Activated T-cell treated with anti-CD3 and anti-CD28 coated beads, Interleukin-2, amount 50 U/mL, for 4 hours (primary cell): ENCODE measurements at regions not wholly inside any gene's neighbourhood (a gene's known extent, or its start where the extent isn't known, plus 50 kb on each side); places are given as distances from the start of the nearest gene placed in this dataset.

ENCODE experiments used
- ATAC-seq, 2 donors: fragments of 200-7000 bp; cut with Tn5 transposase; one replicate each; pipeline ENCODE4 v1.10.0; 2021
- DNase-seq: peaks from one replicate; pipeline ENCODE4 v3.0.0-alpha.2; 2020
- H3K27me3 Mint-ChIP-seq: one replicate; pipeline ENCODE4 v1.8.0; 2021; ENCODE audit warnings: low read depth, mixed read lengths
- H3K36me3 Mint-ChIP-seq: one replicate; pipeline ENCODE4 v1.8.0; 2022; ENCODE audit warnings: mixed read lengths; ENCODE audit not compliant: insufficient read depth
- H3K4me1 Mint-ChIP-seq: one replicate; pipeline ENCODE4 v1.8.0; 2021; ENCODE audit warnings: low read depth, mixed read lengths
- H3K4me3 Mint-ChIP-seq: one replicate; pipeline ENCODE4 v1.8.0; 2021; ENCODE audit warnings: mild to moderate bottlenecking, moderate library complexity, mixed read lengths
- H3K9me3 Mint-ChIP-seq: one replicate; pipeline ENCODE4 v1.8.0; 2021; ENCODE audit warnings: mixed read lengths

DNA sequence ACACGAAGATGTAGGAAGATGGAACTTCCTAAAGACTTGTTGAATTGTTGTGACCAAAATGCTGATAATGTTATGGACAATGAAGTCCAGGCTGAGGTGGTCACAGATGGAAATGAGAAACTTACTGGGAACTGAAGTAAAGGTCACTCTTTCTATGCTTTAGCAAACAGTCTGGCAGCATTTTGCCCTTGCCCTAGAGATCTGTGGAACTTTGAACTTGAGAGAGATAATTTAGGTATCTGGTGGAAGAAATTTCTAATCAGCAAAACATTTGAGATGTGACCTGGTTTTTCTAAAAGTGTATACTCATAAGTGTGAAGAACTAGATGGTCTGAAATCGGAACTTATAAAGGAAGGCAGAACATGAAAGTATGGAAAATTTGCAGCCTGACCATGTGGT, 1785.9 kb downstream of the PCDH7 start:
- no peaks in the 10 kb centered on the region for H3K27me3 Mint-ChIP-seq
- H3K36me3 Mint-ChIP-seq, result no peaks in the 10 kb centered on the region
- H3K9me3 Mint-ChIP-seq, result peaks cover 18% of the 10 kb centered on the region
- no peaks in the 10 kb centered on the region for H3K4me1 Mint-ChIP-seq
- ATAC-seq (no peak), DNase-seq (no peak)
- H3K4me3 Mint-ChIP-seq, result no peak overlapping the region

DNA sequence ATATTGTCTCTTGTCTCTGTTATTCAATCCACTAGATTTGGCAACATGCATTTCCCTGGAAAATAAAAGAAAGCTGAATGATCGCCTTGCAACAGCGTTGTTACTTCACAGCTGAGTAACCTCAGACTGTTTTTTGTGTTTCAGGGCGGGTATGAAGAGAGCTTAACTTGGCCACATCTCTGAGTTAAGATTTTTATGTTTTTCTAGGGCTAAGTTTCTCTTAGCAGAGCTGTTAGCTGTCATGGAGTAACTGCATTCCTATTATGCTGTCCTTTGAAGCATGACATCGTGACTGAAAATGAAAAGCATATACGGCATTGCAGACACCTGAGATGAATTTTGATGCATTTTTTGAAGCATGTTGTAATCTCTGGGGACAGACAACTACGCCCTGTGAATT, 1798.9 kb downstream of the PCDH7 start:
- no peak for DNase-seq
- no peaks in the 10 kb centered on the region for H3K27me3 Mint-ChIP-seq
- no peak for ATAC-seq
- H3K4me1 Mint-ChIP-seq, result no peaks in the 10 kb centered on the region
- no peak overlapping the region for H3K4me3 Mint-ChIP-seq
- no peaks in the 10 kb centered on the region for H3K36me3 Mint-ChIP-seq
- peaks cover 12% of the 10 kb centered on the region for H3K9me3 Mint-ChIP-seq

DNA sequence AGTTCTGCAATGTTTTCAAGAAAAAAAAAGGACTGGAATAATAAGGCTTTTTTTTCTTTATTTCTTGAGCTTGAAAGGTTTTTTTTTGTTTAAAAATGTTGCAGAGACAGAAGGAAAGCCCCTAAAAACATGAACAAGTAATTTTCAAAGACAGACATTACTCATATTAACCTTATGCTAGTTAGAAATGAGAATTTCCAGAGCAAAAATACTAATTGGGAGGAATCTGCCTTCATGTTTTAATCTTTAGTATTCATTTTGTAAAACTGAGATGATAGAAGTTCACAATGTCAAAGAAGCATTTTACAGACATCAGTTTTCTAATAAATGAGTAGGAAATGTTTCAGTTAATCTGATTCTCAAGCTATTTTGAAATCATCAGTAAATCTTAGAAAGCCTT, 1805.3 kb downstream of the PCDH7 start:
- ATAC-seq (no peak), DNase-seq (no peak)
- H3K9me3 Mint-ChIP-seq, result peaks cover 18% of the 10 kb centered on the region
- H3K27me3 Mint-ChIP-seq, result no peaks in the 10 kb centered on the region
- no peaks in the 10 kb centered on the region for H3K4me1 Mint-ChIP-seq
- no peak overlapping the region for H3K4me3 Mint-ChIP-seq
- H3K36me3 Mint-ChIP-seq, result no peaks in the 10 kb centered on the region

DNA sequence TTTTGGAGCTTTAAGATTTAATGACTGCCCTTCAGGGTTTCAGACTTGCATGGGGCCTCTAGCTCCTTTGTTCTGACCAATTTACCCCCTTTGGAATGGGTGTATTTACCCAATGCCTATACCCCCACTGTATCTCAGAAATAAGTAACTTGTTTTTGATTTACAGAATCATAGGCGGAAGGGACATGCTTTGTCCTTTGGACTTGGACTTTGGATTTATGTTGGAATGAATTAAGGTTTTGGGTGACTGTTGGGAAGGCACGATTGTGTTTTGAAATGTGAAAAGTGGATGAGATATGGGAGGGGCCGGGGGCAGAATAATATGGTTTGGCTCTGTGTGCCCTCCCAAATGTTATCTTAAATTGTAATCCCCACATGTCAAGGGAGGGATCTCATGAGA, 1824.7 kb downstream of the PCDH7 start:
- Mint-ChIP-seq H3K27me3 (no peaks in the 10 kb centered on the region), H3K4me1 (no peaks in the 10 kb centered on the region), H3K36me3 (no peaks in the 10 kb centered on the region), H3K4me3 (no peak overlapping the region), H3K9me3 (peaks cover 3% of the 10 kb centered on the region)
- DNase-seq, result no peak
- no peak for ATAC-seq

DNA sequence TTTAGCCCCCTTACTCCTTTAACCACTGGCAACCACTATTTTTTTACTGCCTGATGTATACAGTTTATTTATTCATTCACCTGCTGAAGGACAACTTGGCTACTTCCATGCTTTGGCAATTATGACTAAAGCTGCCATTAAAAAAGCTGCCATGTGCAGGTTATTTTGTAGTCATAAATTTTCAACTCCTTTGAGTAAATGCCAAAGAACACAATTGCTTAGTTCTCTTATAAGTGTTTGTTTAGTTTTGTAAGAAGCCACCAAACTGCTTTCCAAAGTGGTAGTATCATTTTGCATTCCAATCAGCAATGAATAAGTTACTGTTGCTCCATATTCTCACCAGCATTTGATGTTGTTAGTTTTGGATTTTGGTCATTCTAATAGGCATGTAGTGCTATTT, 1831.8 kb downstream of the PCDH7 start:
- Mint-ChIP-seq H3K4me3 (no peak overlapping the region), H3K9me3 (no peaks in the 10 kb centered on the region), H3K36me3 (no peaks in the 10 kb centered on the region), H3K27me3 (no peaks in the 10 kb centered on the region), H3K4me1 (no peaks in the 10 kb centered on the region)
- no peak for DNase-seq
- no peak for ATAC-seq

DNA sequence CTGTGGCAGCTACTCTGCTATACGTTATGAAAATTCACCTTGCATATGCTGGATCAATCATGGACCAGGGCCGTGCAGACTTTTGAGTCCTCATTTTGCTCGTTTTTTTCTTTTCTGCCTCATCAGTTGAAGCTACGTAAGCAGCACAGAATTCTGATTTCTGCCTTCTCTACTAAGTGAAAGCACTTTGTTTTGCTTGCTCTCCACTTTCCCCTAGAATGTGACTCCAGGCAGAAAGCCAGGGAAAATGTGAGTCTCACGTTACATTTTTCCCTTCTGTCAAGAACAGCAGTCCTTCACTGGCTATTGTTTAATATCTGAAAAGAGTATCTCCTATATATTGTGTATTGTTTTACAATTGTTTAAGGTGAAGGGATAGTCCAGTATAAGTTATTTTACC, 1840.1 kb downstream of the PCDH7 start:
- Mint-ChIP-seq H3K4me3 (no peak overlapping the region), H3K9me3 (peaks cover 18% of the 10 kb centered on the region), H3K36me3 (no peaks in the 10 kb centered on the region), H3K4me1 (no peaks in the 10 kb centered on the region), H3K27me3 (no peaks in the 10 kb centered on the region)
- ATAC-seq (no peak), DNase-seq (no peak)

DNA sequence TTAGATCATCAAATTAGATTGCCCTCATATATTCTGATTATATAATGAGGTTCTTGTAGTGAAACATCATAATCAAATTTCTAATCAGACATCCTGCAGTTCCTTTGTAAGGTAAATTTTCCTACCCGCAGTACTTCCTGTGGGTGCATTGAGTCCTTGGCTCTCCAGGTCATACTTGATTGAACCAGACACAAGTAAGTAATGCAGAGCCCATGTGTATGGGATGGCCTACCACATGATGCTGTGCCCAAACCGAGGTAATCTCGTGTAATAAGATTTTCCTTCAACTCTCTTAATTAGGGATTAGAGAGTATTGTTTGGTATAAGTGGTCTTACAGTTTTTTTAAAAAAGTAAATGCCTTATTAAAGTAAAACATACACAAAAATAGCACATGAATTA, 1841.8 kb downstream of the PCDH7 start:
- Mint-ChIP-seq H3K36me3 (no peaks in the 10 kb centered on the region), H3K4me3 (no peak overlapping the region), H3K27me3 (no peaks in the 10 kb centered on the region), H3K4me1 (no peaks in the 10 kb centered on the region), H3K9me3 (peaks cover 18% of the 10 kb centered on the region)
- ATAC-seq (no peak), DNase-seq (no peak)

DNA sequence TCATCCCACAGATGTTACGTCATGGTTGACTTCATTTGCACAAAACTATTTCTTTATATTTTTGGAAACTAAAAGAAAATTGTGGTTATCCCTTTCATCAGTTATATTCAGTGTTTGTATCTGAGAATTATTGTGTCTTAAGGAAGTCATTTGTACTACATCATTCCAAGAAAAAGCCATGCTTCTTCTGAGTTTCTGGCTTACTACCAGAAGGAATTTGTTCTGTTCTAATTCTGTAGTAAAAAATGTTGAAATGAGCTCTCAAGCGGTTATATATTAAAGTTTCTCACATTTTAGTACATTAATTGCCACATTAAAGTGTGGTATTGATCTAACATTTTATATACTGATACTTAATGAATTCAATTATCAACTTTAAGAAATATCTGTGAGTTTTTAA, 1844.5 kb downstream of the PCDH7 start:
- ATAC-seq, result no peak
- no peaks in the 10 kb centered on the region for H3K36me3 Mint-ChIP-seq
- H3K4me1 Mint-ChIP-seq, result no peaks in the 10 kb centered on the region
- H3K4me3 Mint-ChIP-seq, result no peak overlapping the region
- no peaks in the 10 kb centered on the region for H3K27me3 Mint-ChIP-seq
- no peak for DNase-seq
- peaks cover 12% of the 10 kb centered on the region for H3K9me3 Mint-ChIP-seq

DNA sequence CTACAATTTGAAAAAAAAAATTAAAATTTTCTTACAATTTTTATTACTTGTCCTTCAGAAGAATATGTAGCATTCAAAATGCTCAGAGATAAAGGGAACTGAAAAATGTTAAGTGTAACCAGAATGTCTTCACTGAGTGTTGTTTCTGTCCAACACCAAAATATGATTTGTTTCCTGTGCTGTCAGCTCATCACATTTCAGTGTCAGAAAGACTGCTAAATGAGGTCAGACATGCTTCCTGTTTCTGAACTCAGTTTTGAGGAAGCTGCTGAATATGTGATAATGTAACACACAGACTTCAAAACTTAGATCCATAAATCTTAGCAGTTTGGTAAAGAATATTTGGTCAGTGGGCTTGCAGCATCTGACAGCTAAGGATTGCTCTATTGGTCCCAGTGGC, 1849.7 kb downstream of the PCDH7 start:
- Mint-ChIP-seq H3K36me3 (no peaks in the 10 kb centered on the region), H3K4me3 (no peak overlapping the region), H3K27me3 (no peaks in the 10 kb centered on the region), H3K4me1 (no peaks in the 10 kb centered on the region), H3K9me3 (peaks cover 11% of the 10 kb centered on the region)
- ATAC-seq (no peak), DNase-seq (no peak)

DNA sequence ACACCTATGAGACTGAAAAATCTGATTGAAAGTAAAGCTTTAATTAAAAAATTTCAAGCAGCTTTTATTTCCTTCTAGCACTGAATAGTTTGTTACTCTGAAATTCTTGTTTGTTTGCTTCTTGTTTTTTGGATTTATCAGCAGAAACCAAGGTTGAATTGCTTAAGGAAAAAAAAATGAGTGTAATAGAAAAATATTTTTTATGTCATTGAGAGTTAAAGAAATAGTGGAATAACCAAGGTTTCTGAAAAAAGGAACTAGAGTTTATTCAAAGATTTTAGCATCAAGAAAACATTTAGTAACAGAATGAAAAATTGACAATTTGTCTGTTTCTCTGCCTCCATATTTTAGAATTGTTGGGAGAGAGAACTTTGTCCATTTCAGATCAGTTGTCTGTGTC, 1852.2 kb downstream of the PCDH7 start:
- ATAC-seq (no peak), DNase-seq (no peak)
- Mint-ChIP-seq H3K4me3 (no peak overlapping the region), H3K36me3 (no peaks in the 10 kb centered on the region), H3K4me1 (no peaks in the 10 kb centered on the region), H3K9me3 (peaks cover 11% of the 10 kb centered on the region), H3K27me3 (no peaks in the 10 kb centered on the region)

DNA sequence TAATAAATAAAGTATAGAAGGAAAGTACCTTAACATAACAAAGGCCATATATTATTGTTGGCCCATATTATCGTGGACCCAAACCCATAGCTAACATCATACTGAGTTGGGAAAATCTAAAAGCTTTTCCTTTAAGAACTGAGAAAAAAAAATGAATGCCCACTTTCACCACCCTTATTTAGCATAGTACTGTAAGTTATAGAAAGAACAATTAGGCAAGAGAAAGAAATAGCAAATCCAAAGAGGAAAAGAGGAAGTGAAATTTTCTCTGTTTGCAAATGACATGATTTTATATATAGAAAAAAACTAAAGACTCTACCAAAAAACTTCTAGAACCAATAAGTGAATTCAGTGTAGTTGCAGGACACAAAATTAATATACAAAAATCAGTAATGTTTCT, 1854.6 kb downstream of the PCDH7 start:
- Mint-ChIP-seq H3K4me1 (no peaks in the 10 kb centered on the region), H3K9me3 (peaks cover 14% of the 10 kb centered on the region), H3K4me3 (no peak overlapping the region), H3K27me3 (no peaks in the 10 kb centered on the region), H3K36me3 (no peaks in the 10 kb centered on the region)
- ATAC-seq (no peak), DNase-seq (no peak)

DNA sequence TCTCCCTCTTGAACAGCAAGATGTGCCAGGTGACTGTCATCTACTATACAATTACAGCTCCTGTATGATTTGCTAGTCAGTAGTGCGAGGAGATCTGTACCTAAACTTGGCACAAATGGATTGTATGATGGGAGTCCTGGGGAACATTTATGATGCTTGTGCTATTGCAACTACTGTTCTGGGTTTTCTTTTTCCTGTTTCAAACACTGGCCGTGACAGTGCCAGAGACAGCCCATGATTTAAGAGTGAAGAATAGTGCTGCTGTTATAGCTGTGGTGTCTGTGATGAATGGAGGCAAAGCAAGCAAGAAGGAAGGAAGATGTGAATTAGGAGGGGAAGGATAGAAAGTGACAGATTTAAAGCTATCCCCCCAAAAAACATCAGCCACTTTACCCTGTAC, 1868.9 kb downstream of the PCDH7 start:
- H3K36me3 Mint-ChIP-seq, result no peaks in the 10 kb centered on the region
- ATAC-seq (no peak), DNase-seq (no peak)
- H3K4me1 Mint-ChIP-seq, result no peaks in the 10 kb centered on the region
- no peak overlapping the region for H3K4me3 Mint-ChIP-seq
- peaks cover 9% of the 10 kb centered on the region for H3K9me3 Mint-ChIP-seq
- no peaks in the 10 kb centered on the region for H3K27me3 Mint-ChIP-seq

DNA sequence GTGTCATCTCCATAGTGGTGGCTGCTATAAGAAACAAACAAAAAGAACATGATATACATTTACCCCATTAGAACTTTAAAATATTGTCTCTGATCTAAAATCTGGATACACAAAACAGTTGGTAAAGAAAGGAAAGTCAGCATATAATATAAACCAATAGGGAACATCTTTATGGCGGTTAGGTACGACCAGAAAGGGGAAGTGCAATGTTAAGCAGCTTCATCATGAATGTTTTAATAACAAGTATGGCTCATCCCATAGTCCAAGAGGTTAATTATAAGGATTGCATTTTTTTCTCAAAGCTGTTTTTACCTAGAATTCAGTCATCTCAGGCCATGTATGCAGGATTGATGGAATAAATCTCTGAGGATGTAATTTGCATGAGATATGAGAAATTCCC, 1869.7 kb downstream of the PCDH7 start:
- Mint-ChIP-seq H3K27me3 (no peaks in the 10 kb centered on the region), H3K36me3 (no peaks in the 10 kb centered on the region)
- ATAC-seq, result no peak

DNA sequence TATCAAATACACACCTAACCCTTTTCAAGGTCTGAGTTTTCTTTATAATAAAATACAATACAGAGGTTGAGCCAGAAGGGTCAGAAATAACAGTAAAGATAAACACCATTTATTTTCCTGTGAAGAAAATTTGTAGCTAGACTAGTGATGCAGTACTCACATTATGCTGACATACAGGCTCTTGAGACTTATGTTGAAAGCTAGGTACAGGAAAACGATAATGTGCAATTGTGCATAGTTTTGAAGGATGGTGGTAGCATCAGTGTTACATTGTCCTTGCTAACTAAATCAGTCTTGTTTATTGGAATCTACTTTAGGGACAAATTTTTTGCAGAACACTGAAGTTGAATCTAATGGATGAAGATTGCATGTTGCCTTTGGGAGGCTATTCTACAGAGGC, 1877.2 kb downstream of the PCDH7 start:
- H3K9me3 Mint-ChIP-seq, result peaks cover 6% of the 10 kb centered on the region
- H3K36me3 Mint-ChIP-seq, result no peaks in the 10 kb centered on the region
- no peak for DNase-seq
- H3K27me3 Mint-ChIP-seq, result no peaks in the 10 kb centered on the region
- H3K4me3 Mint-ChIP-seq, result no peak overlapping the region
- no peak for ATAC-seq
- H3K4me1 Mint-ChIP-seq, result no peaks in the 10 kb centered on the region

More for the DNA sequence above, 1869.7 kb downstream of the PCDH7 start:
- no peak for DNase-seq
- Mint-ChIP-seq H3K4me3 (no peak overlapping the region), H3K9me3 (peaks cover 7% of the 10 kb centered on the region), H3K4me1 (no peaks in the 10 kb centered on the region)

DNA sequence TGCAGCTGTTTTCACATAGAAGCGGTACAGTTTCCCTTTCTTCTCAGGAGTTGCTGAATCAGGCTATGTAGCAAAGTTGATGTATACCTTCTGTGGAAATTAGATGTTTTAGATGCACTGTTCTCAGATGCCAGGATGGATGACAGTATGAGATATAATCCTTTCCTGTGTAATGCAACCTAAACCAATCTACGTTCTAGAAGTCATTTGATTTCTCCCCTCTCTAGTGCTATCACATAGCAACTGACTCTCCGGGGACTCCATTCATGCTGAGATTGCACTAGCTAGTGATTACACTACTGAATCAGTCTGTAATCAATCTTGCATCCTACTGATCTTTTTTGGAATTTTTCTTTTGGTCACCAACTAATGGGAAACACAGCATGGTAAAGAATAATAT, 1881.7 kb downstream of the PCDH7 start:
- no peaks in the 10 kb centered on the region for H3K27me3 Mint-ChIP-seq
- no peaks in the 10 kb centered on the region for H3K4me1 Mint-ChIP-seq
- ATAC-seq, result no peak
- H3K9me3 Mint-ChIP-seq, result peaks cover 10% of the 10 kb centered on the region
- H3K36me3 Mint-ChIP-seq, result no peaks in the 10 kb centered on the region
- DNase-seq, result no peak
- H3K4me3 Mint-ChIP-seq, result no peak overlapping the region

DNA sequence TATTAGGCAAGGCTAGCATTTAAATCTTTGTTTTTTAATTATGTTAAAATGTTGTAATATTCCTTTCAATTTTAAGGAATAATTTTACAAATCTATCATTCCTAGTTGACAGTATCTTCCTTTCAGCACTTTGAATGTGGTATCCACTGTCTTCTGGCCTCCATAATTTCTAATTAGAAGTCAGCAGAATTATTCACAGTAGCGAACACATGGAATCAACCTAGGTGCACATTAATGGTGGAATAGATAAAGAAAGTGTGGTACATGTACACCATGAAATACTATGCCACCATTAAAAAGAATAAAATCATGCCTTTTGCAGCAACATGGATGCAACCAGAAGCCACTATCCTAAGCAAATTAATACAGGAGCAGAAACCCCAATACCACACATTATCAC, 1887.8 kb downstream of the PCDH7 start:
- ATAC-seq (no peak), DNase-seq (no peak)
- no peaks in the 10 kb centered on the region for H3K36me3 Mint-ChIP-seq
- H3K27me3 Mint-ChIP-seq, result no peaks in the 10 kb centered on the region
- H3K4me3 Mint-ChIP-seq, result no peak overlapping the region
- H3K4me1 Mint-ChIP-seq, result no peaks in the 10 kb centered on the region
- H3K9me3 Mint-ChIP-seq, result peaks cover 20% of the 10 kb centered on the region
